KMS-11 (cell line): ENCODE measurements at regions not wholly inside any gene's neighbourhood (a gene's known extent, or its start where the extent isn't known, plus 50 kb on each side); places are given as distances from the start of the nearest gene placed in this dataset.

ENCODE experiments used
- H2AFZ ChIP-seq: fragments of 200-600 bp; sonication (generic); 2 replicates; pipeline ENCODE4 v1.6.1; 2016; ENCODE audit warnings: antibody characterized with exemption, mixed run types, low read depth
- H3K27ac ChIP-seq: fragments of 200-600 bp; sonication (generic); 2 replicates; pipeline ENCODE4 v1.6.1; 2016; ENCODE audit warnings: mild to moderate bottlenecking, mixed run types
- H3K27me3 ChIP-seq: fragments of 200-600 bp; sonication (generic); 2 replicates; pipeline ENCODE4 v1.6.1; 2017; ENCODE audit warnings: mild to moderate bottlenecking, low read depth, mixed run types, moderate library complexity; ENCODE audit not compliant: insufficient read depth
- H3K36me3 ChIP-seq: fragments of 200-600 bp; sonication (generic); 2 replicates; pipeline ENCODE4 v1.6.1; 2017; ENCODE audit warnings: mild to moderate bottlenecking, mixed run types; ENCODE audit not compliant: insufficient read depth
- H3K4me1 ChIP-seq: fragments of 200-600 bp; sonication (generic); 2 replicates; pipeline ENCODE4 v1.6.1; 2016; ENCODE audit warnings: mild to moderate bottlenecking, low read depth, mixed run types; ENCODE audit not compliant: poor library complexity, severe bottlenecking
- H3K4me2 ChIP-seq: fragments of 200-600 bp; sonication (generic); 2 replicates; pipeline ENCODE4 v1.7.0; 2016; ENCODE audit warnings: mild to moderate bottlenecking, mixed run types
- H3K4me3 ChIP-seq: fragments of 200-600 bp; sonication (generic); IDR thresholded peaks from 2 replicates; pipeline ENCODE4 v1.6.1; 2017; ENCODE audit warnings: low read depth, low read length, mixed read lengths; ENCODE audit not compliant: insufficient read depth
- H3K79me2 ChIP-seq: fragments of 200-600 bp; sonication (generic); 2 replicates; pipeline ENCODE4 v1.6.1; 2016; ENCODE audit warnings: low read depth, mixed run types; ENCODE audit not compliant: insufficient read depth
- H3K9ac ChIP-seq: fragments of 200-600 bp; sonication (generic); 2 replicates; pipeline ENCODE4 v1.6.1; 2016; ENCODE audit warnings: mild to moderate bottlenecking, mixed run types
- H4K20me1 ChIP-seq: fragments of 200-600 bp; sonication (generic); 2 replicates; pipeline ENCODE4 v1.6.1; 2016; ENCODE audit warnings: mild to moderate bottlenecking, mixed run types; ENCODE audit not compliant: insufficient read depth
- TF ChIP-seq, protein P1 (sequence below): fragments of 200-600 bp; sonication (generic); conservative IDR thresholded peaks from 2 replicates; pipeline ENCODE4 v1.6.1; 2017; ENCODE audit warnings: low read depth, mild to moderate bottlenecking, antibody characterized with exemption, low read length, moderate library complexity, mixed read lengths

GRCh38 chr4:85257817-85258370 lies 217.1 kb upstream of the ARHGAP24 start:
- TF ChIP-seq, protein P1, sequence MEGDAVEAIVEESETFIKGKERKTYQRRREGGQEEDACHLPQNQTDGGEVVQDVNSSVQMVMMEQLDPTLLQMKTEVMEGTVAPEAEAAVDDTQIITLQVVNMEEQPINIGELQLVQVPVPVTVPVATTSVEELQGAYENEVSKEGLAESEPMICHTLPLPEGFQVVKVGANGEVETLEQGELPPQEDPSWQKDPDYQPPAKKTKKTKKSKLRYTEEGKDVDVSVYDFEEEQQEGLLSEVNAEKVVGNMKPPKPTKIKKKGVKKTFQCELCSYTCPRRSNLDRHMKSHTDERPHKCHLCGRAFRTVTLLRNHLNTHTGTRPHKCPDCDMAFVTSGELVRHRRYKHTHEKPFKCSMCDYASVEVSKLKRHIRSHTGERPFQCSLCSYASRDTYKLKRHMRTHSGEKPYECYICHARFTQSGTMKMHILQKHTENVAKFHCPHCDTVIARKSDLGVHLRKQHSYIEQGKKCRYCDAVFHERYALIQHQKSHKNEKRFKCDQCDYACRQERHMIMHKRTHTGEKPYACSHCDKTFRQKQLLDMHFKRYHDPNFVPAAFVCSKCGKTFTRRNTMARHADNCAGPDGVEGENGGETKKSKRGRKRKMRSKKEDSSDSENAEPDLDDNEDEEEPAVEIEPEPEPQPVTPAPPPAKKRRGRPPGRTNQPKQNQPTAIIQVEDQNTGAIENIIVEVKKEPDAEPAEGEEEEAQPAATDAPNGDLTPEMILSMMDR, result no peak
- Histone ChIP-seq H3K4me2 (no peak overlapping the region), H3K4me3 (no peak overlapping the region), H4K20me1 (no peaks in the 10 kb centered on the region), H3K79me2 (no peaks in the 10 kb centered on the region), H3K27me3 (no peaks in the 10 kb centered on the region), H2AFZ (no peak overlapping the region), H3K27ac (no peak overlapping the region), H3K9ac (no peak overlapping the region), H3K36me3 (no peaks in the 10 kb centered on the region), H3K4me1 (no peaks in the 10 kb centered on the region)

- TF ChIP-seq, protein P1, result no peak
- Histone ChIP-seq H4K20me1 (no peaks in the 10 kb centered on the region), H3K9ac (no peak overlapping the region)
Observed at GRCh38 chr4:85260064-85260463, 214.9 kb upstream of the ARHGAP24 start.

GRCh38 chr4:85265234-85265633 lies 209.7 kb upstream of the ARHGAP24 start:
- Histone ChIP-seq H3K27ac (no peak overlapping the region), H3K79me2 (no peaks in the 10 kb centered on the region), H3K4me2 (no peak overlapping the region), H3K36me3 (no peaks in the 10 kb centered on the region), H3K27me3 (no peaks in the 10 kb centered on the region), H3K9ac (no peak overlapping the region), H4K20me1 (no peaks in the 10 kb centered on the region), H3K4me3 (no peak overlapping the region), H3K4me1 (no peaks in the 10 kb centered on the region), H2AFZ (no peak overlapping the region)
- TF ChIP-seq, protein P1, result no peak

More at GRCh38 chr4:85260064-85260463, 214.9 kb upstream of the ARHGAP24 start:
- H2AFZ ChIP-seq, result no peak overlapping the region
- H3K27me3 ChIP-seq, result no peaks in the 10 kb centered on the region
- H3K36me3 ChIP-seq, result no peaks in the 10 kb centered on the region
- H3K4me2 ChIP-seq, result no peak overlapping the region
- no peaks in the 10 kb centered on the region for H3K4me1 ChIP-seq
- H3K4me3 ChIP-seq, result no peak overlapping the region
- H3K79me2 ChIP-seq, result no peaks in the 10 kb centered on the region
- H3K27ac ChIP-seq, result no peak overlapping the region

DNA sequence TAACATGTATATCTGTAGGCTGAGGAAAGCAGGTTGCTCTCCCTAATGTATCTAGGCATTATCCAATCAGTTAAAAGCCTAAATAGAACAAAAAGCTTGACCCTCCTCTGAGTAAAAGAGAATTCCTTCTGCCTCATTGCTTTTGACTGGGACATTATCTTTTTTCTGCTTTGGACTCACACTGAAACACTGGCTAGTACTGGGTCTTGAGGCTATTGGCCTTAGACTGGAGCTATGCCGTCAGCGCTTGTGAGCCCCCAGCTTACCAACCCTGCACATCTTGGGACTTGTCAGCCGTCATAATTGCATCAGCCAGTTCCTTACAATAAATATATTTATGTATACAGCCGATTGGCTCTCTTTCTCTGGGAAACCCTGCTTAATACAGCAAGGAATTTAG lies 206.8 kb upstream of the ARHGAP24 start:
- Histone ChIP-seq H4K20me1 (no peaks in the 10 kb centered on the region), H3K36me3 (no peaks in the 10 kb centered on the region), H2AFZ (no peak overlapping the region), H3K4me3 (no peak overlapping the region), H3K4me1 (no peaks in the 10 kb centered on the region), H3K27ac (no peak overlapping the region), H3K79me2 (no peaks in the 10 kb centered on the region), H3K27me3 (no peaks in the 10 kb centered on the region), H3K4me2 (no peak overlapping the region), H3K9ac (no peak overlapping the region)
- TF ChIP-seq, protein P1, result no peak
